Erythroblast (primary cell): ENCODE measurements at regions not wholly inside any gene's neighbourhood (a gene's known extent, or its start where the extent isn't known, plus 50 kb on each side); places are given as distances from the start of the nearest gene placed in this dataset.

Experiments
- GATA1 ChIP-seq: IDR thresholded peaks from 2 replicates; pipeline ENCODE4 v1.6.1; 2011; ENCODE audit warnings: low read depth, mild to moderate bottlenecking, control low read depth, low read length, moderate library complexity
- POLR2A ChIP-seq: IDR thresholded peaks from 2 replicates; pipeline ENCODE4 v1.6.1; 2011; ENCODE audit warnings: mild to moderate bottlenecking, low read length

GRCh38 chr9:1411826-1412225 lies 361.7 kb downstream of the DMRT2 start:
- TF ChIP-seq POLR2A (no peak), GATA1 (no peak)
